ENCODE measurements at regions not wholly inside any gene's neighbourhood (a gene's known extent, or its start where the extent isn't known, plus 50 kb on each side); places are given as distances from the start of the nearest gene placed in this dataset.

DNA sequence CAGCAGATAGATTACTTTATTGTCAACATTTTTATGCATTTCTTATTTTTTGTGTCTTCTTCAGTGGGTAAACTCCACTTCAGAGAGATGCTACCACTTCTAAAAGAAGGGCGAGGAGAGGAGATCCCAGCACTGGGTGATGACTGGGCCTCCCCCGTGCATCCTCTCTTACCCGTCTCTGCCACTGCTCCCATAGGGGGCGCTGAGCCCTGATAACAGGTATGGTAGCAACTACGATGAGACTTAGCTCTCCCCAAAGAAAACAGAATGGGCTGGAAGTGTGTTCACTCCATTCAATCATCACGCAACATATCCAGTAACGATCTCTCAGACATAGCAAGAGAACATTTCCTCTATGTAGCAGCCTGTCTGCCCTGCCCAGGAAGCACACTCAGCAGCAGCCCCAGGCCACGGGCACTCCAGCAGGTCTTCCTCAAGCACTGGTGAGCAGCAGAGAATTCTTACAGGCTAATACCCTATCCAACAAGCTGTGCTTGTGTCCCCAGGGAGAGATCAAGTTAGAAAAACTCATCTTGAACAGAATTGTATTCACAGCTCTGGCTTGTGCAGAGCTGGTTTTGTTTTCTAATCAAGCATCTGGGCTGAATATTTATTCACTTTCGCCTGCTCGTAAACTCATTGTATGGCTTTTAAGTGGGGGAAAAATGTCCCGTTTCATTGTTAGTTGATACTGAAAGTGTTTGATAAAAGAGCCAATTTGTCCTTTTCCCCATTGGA lies 533.1 kb upstream of the CDH4 start:
- no peaks in the 10 kb centered on the region for H3K4me1 ChIP-seq (replicated peaks)
- no peak for DNase-seq (ENCODE audit: low read depth in 1 of 2, low spot score in 2 of 2)
- no peak overlapping the region for H3K4me3 ChIP-seq
- H3K27ac ChIP-seq: no peak overlapping the region
- H3K36me3 ChIP-seq: no peaks in the 10 kb centered on the region
- no peaks in the 10 kb centered on the region for H3K9me3 ChIP-seq (replicated peaks)
- no peaks in the 10 kb centered on the region for H3K27me3 ChIP-seq (replicated peaks)

DNA sequence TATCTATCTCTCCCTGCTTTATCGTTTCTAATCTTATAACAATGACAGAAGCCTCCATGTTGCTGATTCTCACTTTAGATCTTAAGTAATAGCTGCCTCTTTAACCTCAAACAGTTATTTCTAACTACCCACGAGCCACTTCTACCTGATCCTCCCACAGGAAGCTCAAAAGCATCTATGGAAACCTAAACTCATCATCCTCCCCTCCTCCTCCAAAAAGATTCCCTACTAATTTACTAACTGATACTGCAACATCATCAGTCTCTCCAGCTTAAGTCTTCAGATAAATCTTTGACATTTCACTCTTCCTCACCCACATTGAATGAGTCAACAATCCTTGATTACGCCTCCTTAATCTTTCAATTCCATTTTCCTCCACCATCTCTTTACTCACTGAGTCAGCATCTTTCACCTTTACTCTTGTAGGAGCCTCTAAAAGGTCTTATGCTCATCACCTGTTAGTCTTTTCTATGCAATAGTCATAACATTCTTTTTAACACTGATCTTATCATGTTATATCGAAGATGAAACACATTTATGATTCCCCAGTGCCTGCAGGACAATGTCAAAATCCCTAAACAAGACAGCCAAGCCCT lies 526.7 kb upstream of the CDH4 start:
- Histone ChIP-seq H3K4me3 (no peak overlapping the region), H3K27ac (no peak overlapping the region), H3K4me1 (replicated peaks) (no peaks in the 10 kb centered on the region), H3K9me3 (replicated peaks) (no peaks in the 10 kb centered on the region), H3K36me3 (no peaks in the 10 kb centered on the region), H3K27me3 (replicated peaks) (no peaks in the 10 kb centered on the region)
- DNase-seq (ENCODE audit: low read depth in 1 of 2, low spot score in 2 of 2): no peak

DNA sequence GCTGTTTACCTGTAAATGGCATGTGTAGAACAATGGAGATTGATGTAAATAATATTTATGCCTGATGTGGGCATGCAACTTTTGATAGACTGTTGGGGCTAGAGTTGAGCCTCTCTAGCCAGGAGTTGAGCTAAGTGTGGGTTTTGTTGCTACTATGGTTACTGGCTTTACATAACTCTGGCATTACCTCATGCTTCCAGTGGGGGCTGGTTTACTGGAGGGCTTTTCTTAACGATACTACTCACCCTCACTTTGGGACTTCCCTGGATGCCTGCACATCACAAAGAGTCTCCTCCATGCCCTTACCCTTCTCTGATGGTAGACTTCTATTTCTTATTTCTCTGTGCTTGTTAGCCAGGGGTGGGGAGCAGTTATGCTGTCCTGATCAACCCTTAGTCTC lies 524.6 kb upstream of the CDH4 start:
- Histone ChIP-seq H3K4me3 (no peak overlapping the region), H3K9me3 (replicated peaks) (no peaks in the 10 kb centered on the region), H3K36me3 (no peaks in the 10 kb centered on the region), H3K27me3 (replicated peaks) (no peaks in the 10 kb centered on the region), H3K27ac (no peak overlapping the region), H3K4me1 (replicated peaks) (no peaks in the 10 kb centered on the region)
- no peak for DNase-seq (ENCODE audit: low read depth in 1 of 2, low spot score in 2 of 2)

GRCh38 chr20:60728705-60729104 lies 523.4 kb upstream of the CDH4 start:
- H3K9me3 ChIP-seq (replicated peaks): no peaks in the 10 kb centered on the region
- no peaks in the 10 kb centered on the region for H3K36me3 ChIP-seq
- H3K27ac ChIP-seq: no peak overlapping the region
- DNase-seq (ENCODE audit: low read depth in 1 of 2, low spot score in 2 of 2): no peak
- H3K4me1 ChIP-seq (replicated peaks): no peaks in the 10 kb centered on the region
- no peaks in the 10 kb centered on the region for H3K27me3 ChIP-seq (replicated peaks)
- no peak overlapping the region for H3K4me3 ChIP-seq

DNA sequence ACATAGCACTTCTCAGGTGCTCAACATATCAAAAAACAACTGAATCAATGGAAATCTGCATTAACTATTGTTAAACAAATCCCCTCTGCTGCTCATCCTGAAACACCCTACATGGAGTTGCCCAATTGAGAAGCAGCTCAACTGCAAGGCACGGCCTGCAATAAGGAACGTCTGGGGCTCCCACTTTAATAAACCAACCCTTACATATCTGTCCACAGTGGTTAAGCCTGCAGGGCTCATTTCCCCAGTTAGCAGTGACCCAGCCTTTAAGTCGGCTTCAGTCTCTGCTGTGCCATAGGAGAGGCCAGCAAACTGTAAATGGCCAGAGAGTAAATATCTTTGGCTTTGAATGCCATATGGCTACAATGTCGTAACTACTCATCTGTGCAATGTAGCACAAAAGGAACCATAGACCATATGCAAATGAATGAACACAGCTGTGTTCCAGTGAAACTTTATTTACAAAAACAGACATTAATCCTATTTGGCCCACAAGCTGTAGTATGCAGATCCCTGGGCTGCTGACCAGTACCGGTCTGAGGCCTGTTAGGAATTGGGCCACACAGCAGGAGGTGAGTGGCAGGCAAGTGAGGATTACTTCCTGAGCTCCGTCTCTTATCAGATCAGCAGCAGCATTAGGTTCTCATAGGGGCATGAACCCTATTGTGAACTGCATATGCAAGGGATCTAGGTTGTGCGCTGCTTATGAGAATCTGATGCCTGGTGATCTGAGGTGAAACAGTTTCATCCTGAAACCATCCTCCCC lies 522.7 kb upstream of the CDH4 start:
- no peaks in the 10 kb centered on the region for H3K27me3 ChIP-seq (replicated peaks)
- H3K27ac ChIP-seq: no peak overlapping the region
- no peaks in the 10 kb centered on the region for H3K9me3 ChIP-seq (replicated peaks)
- H3K36me3 ChIP-seq: no peaks in the 10 kb centered on the region
- H3K4me1 ChIP-seq (replicated peaks): no peaks in the 10 kb centered on the region
- H3K4me3 ChIP-seq: no peak overlapping the region
- no peak for DNase-seq (ENCODE audit: low read depth in 1 of 2, low spot score in 2 of 2)

DNA sequence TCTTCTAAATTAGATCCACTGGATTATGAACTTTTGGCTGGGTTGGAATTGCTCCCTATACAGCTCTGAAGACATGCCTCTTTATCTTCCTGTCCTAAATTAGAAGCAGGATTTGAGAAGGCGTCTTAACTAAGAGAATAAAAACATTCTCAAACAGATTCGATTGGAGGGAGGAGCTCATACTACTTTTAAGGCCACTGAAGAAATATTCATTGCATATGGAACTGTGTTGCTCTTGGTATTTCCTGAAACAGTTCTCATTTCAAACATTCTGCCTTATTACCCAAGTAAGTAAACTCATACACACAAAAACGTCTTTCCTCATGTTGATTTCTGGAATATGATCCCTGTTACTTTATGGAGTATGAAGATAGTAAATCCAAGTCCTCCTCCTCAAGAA lies 519.7 kb upstream of the CDH4 start:
- Histone ChIP-seq H3K9me3 (replicated peaks) (no peaks in the 10 kb centered on the region), H3K27me3 (replicated peaks) (no peaks in the 10 kb centered on the region), H3K36me3 (no peaks in the 10 kb centered on the region), H3K4me3 (no peak overlapping the region), H3K27ac (no peak overlapping the region), H3K4me1 (replicated peaks) (no peaks in the 10 kb centered on the region)
- no peak for DNase-seq (ENCODE audit: low read depth in 1 of 2, low spot score in 2 of 2)

DNA sequence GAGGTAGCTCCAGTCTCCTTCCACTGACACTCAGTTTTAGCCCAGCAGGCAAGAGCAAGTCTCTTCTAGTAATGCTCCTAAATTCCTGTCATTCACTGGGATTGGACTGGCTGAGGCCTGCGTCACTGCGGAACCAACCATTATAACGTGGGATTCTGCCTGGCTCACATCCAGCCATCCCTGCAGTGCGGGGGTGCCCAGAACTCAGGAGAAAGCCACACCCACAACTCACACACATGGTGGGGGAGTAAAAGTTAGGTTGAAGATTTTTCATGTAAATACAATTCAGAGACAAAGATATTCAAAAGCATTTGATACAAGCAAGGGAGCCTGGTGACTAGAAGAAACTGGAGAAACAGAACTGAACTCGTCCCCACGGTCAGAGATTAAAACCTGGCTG lies 504.0 kb upstream of the CDH4 start:
- DNase-seq (ENCODE audit: low read depth in 1 of 2, low spot score in 2 of 2): no peak
- Histone ChIP-seq H3K36me3 (no peaks in the 10 kb centered on the region), H3K9me3 (replicated peaks) (0 out of 2 replicates have a peak, but pooled peaks cover 4% of the 10 kb centered on the region), H3K4me1 (replicated peaks) (no peaks in the 10 kb centered on the region), H3K27ac (no peak overlapping the region), H3K4me3 (no peak overlapping the region), H3K27me3 (replicated peaks) (no peaks in the 10 kb centered on the region)

- H3K27ac ChIP-seq: no peak overlapping the region
- 0 out of 2 replicates have a peak, but pooled peaks cover 4% of the 10 kb centered on the region for H3K9me3 ChIP-seq (replicated peaks)
- no peak for DNase-seq (ENCODE audit: low read depth in 1 of 2, low spot score in 2 of 2)
- no peaks in the 10 kb centered on the region for H3K36me3 ChIP-seq
- no peak overlapping the region for H3K4me3 ChIP-seq
- H3K4me1 ChIP-seq (replicated peaks): no peaks in the 10 kb centered on the region
- no peaks in the 10 kb centered on the region for H3K27me3 ChIP-seq (replicated peaks)
Measured at GRCh38 chr20:60749804-60750602, 502.1 kb upstream of the CDH4 start.

DNA sequence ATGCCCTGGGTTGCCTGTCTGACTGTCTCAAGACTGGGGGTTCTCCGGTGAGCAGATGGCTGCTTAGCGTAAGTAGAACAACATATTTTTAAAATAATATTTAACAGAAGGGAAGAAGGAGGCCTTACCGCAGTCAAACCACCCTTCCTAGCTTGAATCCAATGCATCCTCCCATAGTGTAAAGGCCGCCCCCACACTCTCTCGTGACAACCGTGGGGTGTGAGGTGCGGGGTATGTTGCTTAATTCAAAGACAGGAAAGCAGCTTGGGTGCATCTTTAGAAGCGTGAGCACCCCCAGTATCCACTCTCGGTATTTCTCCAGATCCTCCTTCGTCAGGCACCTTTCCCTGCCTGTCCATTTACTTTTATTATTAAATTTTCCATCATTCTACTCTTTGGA lies 501.2 kb upstream of the CDH4 start:
- H3K36me3 ChIP-seq: no peaks in the 10 kb centered on the region
- no peaks in the 10 kb centered on the region for H3K27me3 ChIP-seq (replicated peaks)
- H3K9me3 ChIP-seq (replicated peaks): 0 out of 2 replicates have a peak, but pooled peaks cover 4% of the 10 kb centered on the region
- no peak overlapping the region for H3K4me3 ChIP-seq
- H3K4me1 ChIP-seq (replicated peaks): no peaks in the 10 kb centered on the region
- DNase-seq (ENCODE audit: low read depth in 1 of 2, low spot score in 2 of 2): no peak
- no peak overlapping the region for H3K27ac ChIP-seq

GRCh38 chr20:60751826-60752225 lies 500.2 kb upstream of the CDH4 start:
- no peak overlapping the region for H3K27ac ChIP-seq
- no peaks in the 10 kb centered on the region for H3K4me1 ChIP-seq (replicated peaks)
- no peak overlapping the region for H3K4me3 ChIP-seq
- H3K36me3 ChIP-seq: no peaks in the 10 kb centered on the region
- H3K27me3 ChIP-seq (replicated peaks): no peaks in the 10 kb centered on the region
- no peak for DNase-seq (ENCODE audit: low read depth in 1 of 2, low spot score in 2 of 2)
- H3K9me3 ChIP-seq (replicated peaks): 0 out of 2 replicates have a peak, but pooled peaks cover 4% of the 10 kb centered on the region

DNA sequence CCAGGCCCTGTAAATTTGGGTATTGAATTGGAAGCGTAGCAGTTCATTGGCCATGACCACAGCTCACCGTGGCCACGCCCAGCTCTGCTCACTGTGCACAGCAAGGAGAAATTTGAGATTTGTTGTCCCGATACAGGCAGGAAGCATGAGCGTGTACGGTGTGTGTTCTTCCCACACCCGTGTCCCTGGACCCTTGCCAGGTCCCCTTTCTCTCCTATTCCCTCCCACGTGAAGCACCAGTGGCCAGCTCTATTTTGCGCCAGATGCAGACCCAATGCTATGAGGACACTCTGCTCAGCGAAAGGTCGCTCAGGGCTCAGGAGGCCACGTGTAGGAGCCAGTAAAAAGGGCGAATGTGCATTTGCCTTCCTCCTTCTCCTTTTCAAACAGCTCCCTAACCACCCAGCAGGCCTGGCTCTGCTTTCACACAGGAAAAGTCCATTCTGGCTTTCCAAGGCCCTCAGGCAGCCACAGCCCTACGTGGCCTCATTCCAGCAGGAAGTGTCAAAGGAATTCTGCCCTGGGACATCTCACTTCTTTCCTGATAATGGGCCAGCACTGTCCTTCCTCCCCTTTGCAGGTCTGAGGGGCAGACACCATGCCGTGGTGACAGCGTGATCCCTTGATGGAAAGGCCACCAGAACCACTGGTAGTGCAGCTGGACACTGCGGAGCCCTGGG lies 499.2 kb upstream of the CDH4 start:
- Histone ChIP-seq H3K27ac (no peak overlapping the region), H3K4me3 (no peak overlapping the region), H3K27me3 (replicated peaks) (no peaks in the 10 kb centered on the region), H3K9me3 (replicated peaks) (0 out of 2 replicates have a peak, but pooled peaks cover 4% of the 10 kb centered on the region), H3K4me1 (replicated peaks) (no peaks in the 10 kb centered on the region), H3K36me3 (no peaks in the 10 kb centered on the region)
- no peak for DNase-seq (ENCODE audit: low read depth in 1 of 2, low spot score in 2 of 2)

DNA sequence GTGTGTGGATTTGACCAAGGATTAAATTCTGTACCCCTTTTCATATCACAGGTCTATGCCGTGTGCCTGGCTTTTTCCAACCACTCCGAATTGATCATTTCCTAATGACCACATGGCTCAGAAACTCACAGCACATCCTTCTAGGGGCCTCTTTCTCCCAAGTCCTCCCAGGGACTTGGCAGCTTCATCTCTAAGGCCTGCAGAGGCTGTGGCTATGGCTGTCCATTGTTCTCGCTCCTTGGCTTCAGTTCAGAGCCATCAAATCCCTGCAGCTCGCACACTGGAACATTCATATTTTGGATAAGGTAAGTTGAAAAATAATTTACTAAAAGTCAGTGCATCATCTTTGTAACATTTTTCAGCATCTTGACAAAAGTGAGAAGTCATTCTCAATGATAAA lies 497.2 kb upstream of the CDH4 start:
- Histone ChIP-seq H3K27ac (no peak overlapping the region), H3K27me3 (replicated peaks) (no peaks in the 10 kb centered on the region), H3K36me3 (no peaks in the 10 kb centered on the region), H3K4me1 (replicated peaks) (no peaks in the 10 kb centered on the region), H3K9me3 (replicated peaks) (0 out of 2 replicates have a peak, but pooled peaks cover 4% of the 10 kb centered on the region), H3K4me3 (no peak overlapping the region)
- DNase-seq (ENCODE audit: low read depth in 1 of 2, low spot score in 2 of 2): no peak

DNA sequence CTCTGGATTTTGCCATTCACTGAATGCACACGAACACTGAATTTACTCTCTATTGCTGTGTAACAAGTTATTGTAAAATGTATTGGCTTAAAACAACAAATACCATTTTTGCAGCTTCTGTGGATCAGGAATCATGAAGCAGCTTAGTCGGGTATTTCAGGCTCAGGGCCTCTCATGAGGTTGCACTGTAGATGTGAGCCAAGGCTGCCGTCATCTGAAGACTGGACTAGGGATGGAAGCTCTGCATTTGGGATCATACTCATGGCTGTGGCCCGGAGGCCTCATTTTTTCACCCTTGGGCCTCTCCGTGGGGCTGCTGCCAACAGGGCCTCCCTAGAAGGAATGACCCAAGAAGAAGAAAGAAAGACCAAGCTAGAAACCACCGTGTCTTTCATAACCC lies 492.4 kb upstream of the CDH4 start:
- Histone ChIP-seq H3K27me3 (replicated peaks) (no peaks in the 10 kb centered on the region), H3K4me1 (replicated peaks) (no peaks in the 10 kb centered on the region), H3K36me3 (no peaks in the 10 kb centered on the region), H3K9me3 (replicated peaks) (no peaks in the 10 kb centered on the region), H3K4me3 (no peak overlapping the region), H3K27ac (no peak overlapping the region)
- DNase-seq (ENCODE audit: low read depth in 1 of 2, low spot score in 2 of 2): no peak
